GM23338 (cell line): ENCODE measurements at regions not wholly inside any gene's neighbourhood (a gene's known extent, or its start where the extent isn't known, plus 50 kb on each side); places are given as distances from the start of the nearest gene placed in this dataset.

ENCODE experiments used
- ATAC-seq: fragments of 200-7000 bp; cut with Tn5 transposase; 3 replicates; pipeline ENCODE4 v1.9.1; 2020
- DNase-seq: peaks from one replicate; pipeline ENCODE4 v3.0.0-alpha.2; 2015; ENCODE audit warnings: low spot score
- H2AFZ ChIP-seq: fragments of 200-600 bp; sonication (generic); 2 replicates; pipeline ENCODE4 v1.8.0; 2016; ENCODE audit warnings: antibody characterized with exemption, mild to moderate bottlenecking, moderate library complexity
- H3F3A ChIP-seq: fragments of 200-600 bp; sonication (generic); replicated peaks from 2 replicates; pipeline ENCODE4 v1.8.0; 2017; ENCODE audit warnings: antibody characterized with exemption, mixed run types, low read depth
- H3K27ac ChIP-seq: fragments of 200-600 bp; sonication (generic); 2 replicates; pipeline ENCODE4 v1.6.1; 2016; ENCODE audit warnings: low read depth
- H3K27me3 ChIP-seq: fragments of 200-600 bp; sonication (generic); 2 replicates; pipeline ENCODE4 v1.8.0; 2016; ENCODE audit warnings: mild to moderate bottlenecking, mixed run types, moderate library complexity; ENCODE audit not compliant: insufficient read depth
- H3K36me3 ChIP-seq: fragments of 200-600 bp; sonication (generic); 2 replicates; pipeline ENCODE4 v1.8.0; 2016; ENCODE audit warnings: mild to moderate bottlenecking; ENCODE audit not compliant: insufficient read depth
- H3K4me1 ChIP-seq: fragments of 200-600 bp; sonication (generic); 2 replicates; pipeline ENCODE4 v1.8.0; 2016; ENCODE audit warnings: mild to moderate bottlenecking, moderate library complexity; ENCODE audit not compliant: insufficient read depth
- H3K4me2 ChIP-seq: fragments of 200-600 bp; sonication (generic); 2 replicates; pipeline ENCODE4 v1.7.1; 2017; ENCODE audit warnings: mixed run types
- H3K4me3 ChIP-seq: fragments of 200-600 bp; sonication (generic); 2 replicates; pipeline ENCODE4 v1.6.1; 2016; ENCODE audit warnings: mixed run types
- H3K79me2 ChIP-seq: fragments of 200-600 bp; sonication (generic); replicated peaks from 2 replicates; pipeline ENCODE4 v1.8.0; 2017; ENCODE audit warnings: mild to moderate bottlenecking; ENCODE audit not compliant: insufficient read depth
- H3K9me2 ChIP-seq: fragments of 200-600 bp; sonication (generic); 2 replicates; pipeline ENCODE4 v1.8.0; 2017; ENCODE audit not compliant: insufficient read depth
- H4K20me1 ChIP-seq: fragments of 200-600 bp; sonication (generic); replicated peaks from 2 replicates; pipeline ENCODE4 v1.8.0; 2017; ENCODE audit warnings: mild to moderate bottlenecking; ENCODE audit not compliant: insufficient read depth
- H3K27ac Mint-ChIP-seq: 2 replicates; pipeline ENCODE4 v1.8.0; 2020; ENCODE audit warnings: inconsistent platforms, mild to moderate bottlenecking, moderate library complexity, mixed read lengths
- H3K27me3 Mint-ChIP-seq: 3 replicates; pipeline ENCODE4 v1.8.0; 2022; ENCODE audit warnings: low read depth, mild to moderate bottlenecking, moderate library complexity, mixed read lengths, inconsistent platforms; ENCODE audit not compliant: insufficient read depth, poor library complexity
- H3K36me3 Mint-ChIP-seq: 3 replicates; pipeline ENCODE4 v1.8.0; 2021; ENCODE audit warnings: low read depth, mild to moderate bottlenecking, inconsistent platforms, moderate library complexity, mixed read lengths
- H3K4me1 Mint-ChIP-seq: 3 replicates; pipeline ENCODE4 v1.8.0; 2020; ENCODE audit warnings: mild to moderate bottlenecking, inconsistent platforms, mixed read lengths
- H3K4me3 Mint-ChIP-seq: 3 replicates; pipeline ENCODE4 v1.8.0; 2021; ENCODE audit warnings: moderate library complexity, mild to moderate bottlenecking, inconsistent platforms, mixed read lengths
- H3K9me3 Mint-ChIP-seq: 3 replicates; pipeline ENCODE4 v1.8.0; 2020; ENCODE audit warnings: moderate library complexity, mild to moderate bottlenecking, inconsistent platforms, mixed read lengths
- CREB1 ChIP-seq: fragments of 250-450 bp; sonication (Bioruptor Pico); IDR thresholded peaks from 2 replicates; pipeline ENCODE4 v1.5.0; 2020; ENCODE audit warnings: low read depth, mild to moderate bottlenecking, moderate library complexity
- EZH2 ChIP-seq: fragments of 200-600 bp; sonication (generic); IDR thresholded peaks from one replicate; pipeline ENCODE4 v1.8.0; 2017; ENCODE audit warnings: antibody characterized with exemption, mild to moderate bottlenecking, low read depth; ENCODE audit not compliant: unreplicated experiment
- EZH2phosphoT487 ChIP-seq: fragments of 200-600 bp; sonication (generic); IDR thresholded peaks from one replicate; pipeline ENCODE4 v1.8.1; 2018; ENCODE audit warnings: antibody characterized with exemption; ENCODE audit not compliant: unreplicated experiment
- JUNB ChIP-seq: IDR thresholded peaks from one replicate; pipeline ENCODE4 v1.6.1; 2016; ENCODE audit warnings: antibody characterized with exemption; ENCODE audit not compliant: unreplicated experiment
- POLR2AphosphoS5 ChIP-seq: IDR thresholded peaks from 2 replicates; pipeline ENCODE4 v1.6.1; 2016; ENCODE audit warnings: antibody characterized with exemption, low read depth
- ZNF331 ChIP-seq: fragments of 250-450 bp; sonication (Bioruptor Pico); IDR thresholded peaks from 2 replicates; pipeline ENCODE4 v1.5.0; 2020; ENCODE audit warnings: low read depth, mild to moderate bottlenecking, moderate library complexity
- TF ChIP-seq, protein P1 (sequence below), 2 experiments: fragments of 200-600 bp in 1 of 2; sonication (generic) in 1 of 2; conservative IDR thresholded peaks; 2 replicates each; pipeline versions ENCODE4 v1.5.1 to v1.6.1; 2016 to 2017; ENCODE audit warnings: antibody characterized with exemption in 2 of 2, low read depth in 2 of 2, mild to moderate bottlenecking in 2 of 2, moderate library complexity in 1 of 2
- TF ChIP-seq, protein P2 (sequence below): IDR thresholded peaks from 2 replicates; pipeline ENCODE4 v1.6.1; 2016; ENCODE audit warnings: antibody characterized with exemption
- TF ChIP-seq, protein P3 (sequence below): IDR thresholded peaks from one replicate; pipeline ENCODE4 v1.6.1; 2018; ENCODE audit warnings: antibody characterized with exemption; ENCODE audit not compliant: unreplicated experiment

DNA sequence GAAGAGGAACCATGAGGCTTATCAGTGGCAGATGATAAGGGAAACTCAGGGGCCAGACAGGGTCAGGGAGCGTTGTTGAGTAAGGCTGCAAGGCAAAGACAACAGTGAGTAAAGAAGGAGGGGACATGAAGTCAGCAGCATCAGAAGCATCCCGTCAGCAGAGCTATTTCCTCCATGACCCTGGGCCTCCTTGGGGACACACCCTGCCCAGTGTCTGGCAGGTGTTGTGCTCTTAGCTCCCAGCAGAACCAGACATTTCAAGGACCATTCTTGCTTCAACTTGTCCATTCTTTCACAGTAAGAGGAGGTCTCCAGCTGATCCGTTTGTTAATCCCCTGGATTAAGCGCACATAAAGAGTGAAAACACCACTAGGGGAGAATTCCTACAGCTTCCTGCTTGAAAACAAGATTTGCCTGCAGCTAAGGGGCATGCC lies 88.7 kb upstream of the MEIS1 start:
- ATAC-seq = no peak
- Mint-ChIP-seq H3K27ac (no peak overlapping the region), H3K9me3 (peaks cover 51% of the 10 kb centered on the region), H3K36me3 (peaks cover 19% of the 10 kb centered on the region), H3K4me1 (no peaks in the 10 kb centered on the region), H3K4me3 (no peak overlapping the region), H3K27me3 (peaks cover 10% of the 10 kb centered on the region)
- no peaks in the 10 kb centered on the region for H3K9me2 ChIP-seq
- no peaks in the 10 kb centered on the region for H3K36me3 ChIP-seq
- no peak overlapping the region for H3K4me2 ChIP-seq
- no peaks in the 10 kb centered on the region for H3K27me3 ChIP-seq
- TF ChIP-seq JUNB (no peak), EZH2phosphoT487 (no peak)
- H4K20me1 ChIP-seq = no peaks in the 10 kb centered on the region
- no peaks in the 10 kb centered on the region for H3F3A ChIP-seq
- no peak overlapping the region for H3K4me3 ChIP-seq
- no peak for DNase-seq
- no peaks in the 10 kb centered on the region for H3K4me1 ChIP-seq
- no peak overlapping the region for H3K27ac ChIP-seq
- H3K79me2 ChIP-seq = no peaks in the 10 kb centered on the region
- H2AFZ ChIP-seq = no peak overlapping the region

DNA sequence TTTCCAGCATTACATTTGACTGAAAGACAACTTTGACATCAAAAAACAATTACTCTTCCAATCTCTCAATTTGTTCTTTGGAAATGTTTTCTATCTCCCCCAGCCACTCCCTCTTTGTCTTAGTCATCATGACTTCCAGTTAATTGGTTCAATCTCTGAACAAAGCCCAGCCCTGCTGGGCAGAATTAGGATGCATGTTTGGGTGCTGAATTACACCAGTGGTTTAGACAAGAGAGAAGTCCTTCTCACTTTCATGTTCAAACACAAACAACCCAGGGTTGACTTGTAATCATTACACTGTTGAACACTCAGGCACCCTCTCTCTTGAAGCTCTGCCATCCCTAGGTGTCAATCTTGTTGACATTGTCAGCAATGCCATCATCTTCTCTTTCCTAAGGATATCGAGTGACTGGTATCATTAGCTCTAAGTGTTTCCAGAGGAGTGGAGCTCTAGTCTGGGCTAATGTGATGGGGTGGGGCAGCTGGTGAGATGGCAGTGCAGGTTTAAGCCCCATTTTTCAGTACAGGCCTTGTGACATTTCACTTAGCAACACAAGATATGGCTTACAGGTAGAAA lies 90.8 kb upstream of the MEIS1 start:
- Histone ChIP-seq H3K36me3 (no peaks in the 10 kb centered on the region), H2AFZ (no peak overlapping the region), H3F3A (no peaks in the 10 kb centered on the region), H3K79me2 (no peaks in the 10 kb centered on the region), H3K27me3 (no peaks in the 10 kb centered on the region), H3K4me2 (no peak overlapping the region), H3K4me3 (no peak overlapping the region), H3K9me2 (no peaks in the 10 kb centered on the region), H3K4me1 (no peaks in the 10 kb centered on the region), H4K20me1 (no peaks in the 10 kb centered on the region), H3K27ac (no peak overlapping the region)
- H3K27ac Mint-ChIP-seq = no peak overlapping the region
- ATAC-seq (no peak), DNase-seq (no peak)
- peaks cover 42% of the 10 kb centered on the region for H3K9me3 Mint-ChIP-seq
- peaks cover 16% of the 10 kb centered on the region; the same call in 2 of the 3 replicates for H3K36me3 Mint-ChIP-seq
- H3K4me3 Mint-ChIP-seq = no peak overlapping the region
- H3K4me1 Mint-ChIP-seq = no peaks in the 10 kb centered on the region
- H3K27me3 Mint-ChIP-seq = peaks cover 10% of the 10 kb centered on the region
- TF ChIP-seq, protein P1, sequence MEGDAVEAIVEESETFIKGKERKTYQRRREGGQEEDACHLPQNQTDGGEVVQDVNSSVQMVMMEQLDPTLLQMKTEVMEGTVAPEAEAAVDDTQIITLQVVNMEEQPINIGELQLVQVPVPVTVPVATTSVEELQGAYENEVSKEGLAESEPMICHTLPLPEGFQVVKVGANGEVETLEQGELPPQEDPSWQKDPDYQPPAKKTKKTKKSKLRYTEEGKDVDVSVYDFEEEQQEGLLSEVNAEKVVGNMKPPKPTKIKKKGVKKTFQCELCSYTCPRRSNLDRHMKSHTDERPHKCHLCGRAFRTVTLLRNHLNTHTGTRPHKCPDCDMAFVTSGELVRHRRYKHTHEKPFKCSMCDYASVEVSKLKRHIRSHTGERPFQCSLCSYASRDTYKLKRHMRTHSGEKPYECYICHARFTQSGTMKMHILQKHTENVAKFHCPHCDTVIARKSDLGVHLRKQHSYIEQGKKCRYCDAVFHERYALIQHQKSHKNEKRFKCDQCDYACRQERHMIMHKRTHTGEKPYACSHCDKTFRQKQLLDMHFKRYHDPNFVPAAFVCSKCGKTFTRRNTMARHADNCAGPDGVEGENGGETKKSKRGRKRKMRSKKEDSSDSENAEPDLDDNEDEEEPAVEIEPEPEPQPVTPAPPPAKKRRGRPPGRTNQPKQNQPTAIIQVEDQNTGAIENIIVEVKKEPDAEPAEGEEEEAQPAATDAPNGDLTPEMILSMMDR (conservative IDR thresholded peaks at IDR 0.05; ENCODE audit: low read depth in 2 of 2) = no peak
- TF ChIP-seq CREB1 (CRISPR knock-in tag) = no peak
- TF ChIP-seq EZH2 = no peak
- TF ChIP-seq, protein P2, sequence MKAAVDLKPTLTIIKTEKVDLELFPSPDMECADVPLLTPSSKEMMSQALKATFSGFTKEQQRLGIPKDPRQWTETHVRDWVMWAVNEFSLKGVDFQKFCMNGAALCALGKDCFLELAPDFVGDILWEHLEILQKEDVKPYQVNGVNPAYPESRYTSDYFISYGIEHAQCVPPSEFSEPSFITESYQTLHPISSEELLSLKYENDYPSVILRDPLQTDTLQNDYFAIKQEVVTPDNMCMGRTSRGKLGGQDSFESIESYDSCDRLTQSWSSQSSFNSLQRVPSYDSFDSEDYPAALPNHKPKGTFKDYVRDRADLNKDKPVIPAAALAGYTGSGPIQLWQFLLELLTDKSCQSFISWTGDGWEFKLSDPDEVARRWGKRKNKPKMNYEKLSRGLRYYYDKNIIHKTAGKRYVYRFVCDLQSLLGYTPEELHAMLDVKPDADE = no peak
- no peak for TF ChIP-seq POLR2AphosphoS5
- no peak for TF ChIP-seq ZNF331 (CRISPR knock-in tag)
- TF ChIP-seq JUNB = no peak
- TF ChIP-seq, protein P3, sequence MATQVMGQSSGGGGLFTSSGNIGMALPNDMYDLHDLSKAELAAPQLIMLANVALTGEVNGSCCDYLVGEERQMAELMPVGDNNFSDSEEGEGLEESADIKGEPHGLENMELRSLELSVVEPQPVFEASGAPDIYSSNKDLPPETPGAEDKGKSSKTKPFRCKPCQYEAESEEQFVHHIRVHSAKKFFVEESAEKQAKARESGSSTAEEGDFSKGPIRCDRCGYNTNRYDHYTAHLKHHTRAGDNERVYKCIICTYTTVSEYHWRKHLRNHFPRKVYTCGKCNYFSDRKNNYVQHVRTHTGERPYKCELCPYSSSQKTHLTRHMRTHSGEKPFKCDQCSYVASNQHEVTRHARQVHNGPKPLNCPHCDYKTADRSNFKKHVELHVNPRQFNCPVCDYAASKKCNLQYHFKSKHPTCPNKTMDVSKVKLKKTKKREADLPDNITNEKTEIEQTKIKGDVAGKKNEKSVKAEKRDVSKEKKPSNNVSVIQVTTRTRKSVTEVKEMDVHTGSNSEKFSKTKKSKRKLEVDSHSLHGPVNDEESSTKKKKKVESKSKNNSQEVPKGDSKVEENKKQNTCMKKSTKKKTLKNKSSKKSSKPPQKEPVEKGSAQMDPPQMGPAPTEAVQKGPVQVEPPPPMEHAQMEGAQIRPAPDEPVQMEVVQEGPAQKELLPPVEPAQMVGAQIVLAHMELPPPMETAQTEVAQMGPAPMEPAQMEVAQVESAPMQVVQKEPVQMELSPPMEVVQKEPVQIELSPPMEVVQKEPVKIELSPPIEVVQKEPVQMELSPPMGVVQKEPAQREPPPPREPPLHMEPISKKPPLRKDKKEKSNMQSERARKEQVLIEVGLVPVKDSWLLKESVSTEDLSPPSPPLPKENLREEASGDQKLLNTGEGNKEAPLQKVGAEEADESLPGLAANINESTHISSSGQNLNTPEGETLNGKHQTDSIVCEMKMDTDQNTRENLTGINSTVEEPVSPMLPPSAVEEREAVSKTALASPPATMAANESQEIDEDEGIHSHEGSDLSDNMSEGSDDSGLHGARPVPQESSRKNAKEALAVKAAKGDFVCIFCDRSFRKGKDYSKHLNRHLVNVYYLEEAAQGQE = no peak
